ENCODE measurements at regions not wholly inside any gene's neighbourhood (a gene's known extent, or its start where the extent isn't known, plus 50 kb on each side); places are given as distances from the start of the nearest gene placed in this dataset.

DNA sequence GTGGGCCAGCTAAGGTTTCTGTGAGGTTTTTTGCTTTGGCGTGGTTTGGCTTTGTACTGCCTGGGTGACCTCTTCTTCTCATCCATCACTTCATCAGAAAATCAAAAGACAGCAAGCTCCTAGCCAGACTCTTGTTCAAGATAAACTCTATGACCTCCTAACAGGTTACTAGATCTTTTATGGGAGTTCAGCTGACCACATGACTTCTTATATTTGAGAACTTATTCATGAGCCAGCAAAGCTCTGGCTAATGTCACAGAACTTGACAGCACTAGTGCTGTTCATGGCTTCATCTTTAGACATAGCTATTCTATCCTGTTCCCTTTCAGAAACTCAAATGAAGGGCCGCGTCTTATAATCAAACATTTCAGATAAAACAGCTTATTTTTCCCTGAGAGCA lies 527.1 kb upstream of the GOLIM4 start:
- Mint-ChIP-seq H3K36me3 (ENCODE audit: low read depth) (no peaks in the 10 kb centered on the region), H3K27ac (no peak overlapping the region), H3K9me3 (no peaks in the 10 kb centered on the region), H3K27me3 (no peaks in the 10 kb centered on the region), H3K4me1 (ENCODE audit: low read depth) (no peaks in the 10 kb centered on the region), H3K4me3 (no peak overlapping the region)
- DNase-seq: no peak

DNA sequence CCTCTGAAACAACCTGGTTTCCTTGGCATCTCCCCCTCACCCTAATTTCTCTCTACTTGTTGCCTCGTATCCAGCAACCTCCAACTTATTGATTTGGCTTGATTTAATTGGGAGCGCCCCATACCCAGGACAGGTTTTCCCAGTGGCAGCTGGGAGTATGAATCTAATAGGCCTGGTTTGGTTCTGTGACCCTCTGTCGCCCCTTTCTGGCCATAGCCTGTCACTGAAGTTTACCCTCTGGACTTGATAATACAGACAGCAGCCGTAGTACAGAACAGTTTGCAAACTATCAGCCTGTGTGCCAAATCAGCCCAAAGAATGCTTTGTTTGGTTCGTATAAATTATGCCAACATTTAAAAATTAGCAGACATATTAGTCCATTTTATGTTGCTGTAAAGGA lies 525.1 kb upstream of the GOLIM4 start:
- Mint-ChIP-seq H3K27me3 (no peaks in the 10 kb centered on the region), H3K9me3 (no peaks in the 10 kb centered on the region), H3K27ac (no peak overlapping the region), H3K4me1 (ENCODE audit: low read depth) (no peaks in the 10 kb centered on the region), H3K36me3 (ENCODE audit: low read depth) (no peaks in the 10 kb centered on the region), H3K4me3 (no peak overlapping the region)
- no peak for DNase-seq

- DNase-seq: no peak
- Mint-ChIP-seq H3K27ac (no peak overlapping the region), H3K27me3 (no peaks in the 10 kb centered on the region), H3K4me3 (no peak overlapping the region), H3K9me3 (no peaks in the 10 kb centered on the region), H3K36me3 (ENCODE audit: low read depth) (no peaks in the 10 kb centered on the region), H3K4me1 (ENCODE audit: low read depth) (no peaks in the 10 kb centered on the region)
Measured at GRCh38 chr3:168618827-168619470, 523.2 kb upstream of the GOLIM4 start.

GRCh38 chr3:168617658-168618057 lies 521.9 kb upstream of the GOLIM4 start:
- Mint-ChIP-seq H3K9me3 (no peaks in the 10 kb centered on the region), H3K36me3 (ENCODE audit: low read depth) (no peaks in the 10 kb centered on the region), H3K27ac (no peak overlapping the region), H3K4me3 (no peak overlapping the region), H3K4me1 (ENCODE audit: low read depth) (no peaks in the 10 kb centered on the region), H3K27me3 (no peaks in the 10 kb centered on the region)
- DNase-seq: no peak

GRCh38 chr3:168616915-168617314 lies 521.2 kb upstream of the GOLIM4 start:
- Mint-ChIP-seq H3K27me3 (no peaks in the 10 kb centered on the region), H3K4me1 (ENCODE audit: low read depth) (no peaks in the 10 kb centered on the region), H3K9me3 (no peaks in the 10 kb centered on the region), H3K27ac (no peak overlapping the region), H3K4me3 (no peak overlapping the region), H3K36me3 (ENCODE audit: low read depth) (no peaks in the 10 kb centered on the region)
- DNase-seq: no peak

- H3K4me1 Mint-ChIP-seq (ENCODE audit: low read depth): no peaks in the 10 kb centered on the region
- H3K27me3 Mint-ChIP-seq: no peaks in the 10 kb centered on the region
- no peak for DNase-seq
- no peaks in the 10 kb centered on the region for H3K9me3 Mint-ChIP-seq
- H3K27ac Mint-ChIP-seq: no peak overlapping the region
- no peak overlapping the region for H3K4me3 Mint-ChIP-seq
- H3K36me3 Mint-ChIP-seq (ENCODE audit: low read depth): no peaks in the 10 kb centered on the region
Measured at GRCh38 chr3:168615493-168616020, 519.8 kb upstream of the GOLIM4 start.

DNA sequence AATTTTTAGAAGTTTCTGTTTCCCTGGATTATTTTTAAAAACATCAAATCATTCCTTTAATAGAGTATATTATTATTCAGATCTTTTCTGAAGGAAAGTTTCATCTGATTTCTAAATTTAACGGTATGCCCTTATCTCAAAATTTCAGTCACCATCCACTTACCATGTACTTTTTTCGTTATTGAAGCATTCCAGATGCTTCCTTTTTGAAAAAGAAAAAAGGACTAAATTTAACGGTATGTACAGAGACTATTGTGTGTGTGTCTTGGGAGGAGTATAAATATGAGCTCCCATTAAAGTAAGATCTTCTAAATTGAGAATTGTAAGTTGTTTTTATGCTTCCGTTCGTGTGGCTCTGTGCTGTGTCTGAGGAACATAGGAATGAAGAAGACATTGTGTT lies 517.4 kb upstream of the GOLIM4 start:
- Mint-ChIP-seq H3K4me1 (ENCODE audit: low read depth) (no peaks in the 10 kb centered on the region), H3K36me3 (ENCODE audit: low read depth) (no peaks in the 10 kb centered on the region), H3K4me3 (no peak overlapping the region), H3K27me3 (no peaks in the 10 kb centered on the region), H3K9me3 (peaks cover 2% of the 10 kb centered on the region), H3K27ac (no peak overlapping the region)
- DNase-seq: no peak

DNA sequence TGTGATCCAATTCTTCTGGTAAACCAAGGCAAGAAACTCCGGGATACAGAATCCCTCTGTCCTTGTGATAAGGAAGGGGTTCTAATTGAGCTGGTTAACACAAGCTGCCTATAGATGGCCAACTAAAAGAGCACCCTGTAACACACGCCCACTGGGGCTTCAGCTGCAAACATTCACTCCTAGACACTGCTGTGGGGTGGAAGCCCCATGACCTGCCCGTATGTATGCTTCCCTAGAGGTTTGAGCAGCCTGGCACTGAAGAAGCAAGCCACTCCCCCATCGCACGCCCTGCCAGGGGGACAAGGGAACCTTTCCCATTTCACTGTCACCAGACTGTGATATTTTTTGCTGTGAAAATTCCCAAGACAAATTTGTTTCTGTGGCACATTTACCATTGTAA lies 516.9 kb upstream of the GOLIM4 start:
- Mint-ChIP-seq H3K27ac (no peak overlapping the region), H3K9me3 (peaks cover 2% of the 10 kb centered on the region), H3K4me3 (no peak overlapping the region), H3K4me1 (ENCODE audit: low read depth) (no peaks in the 10 kb centered on the region), H3K36me3 (ENCODE audit: low read depth) (no peaks in the 10 kb centered on the region), H3K27me3 (no peaks in the 10 kb centered on the region)
- no peak for DNase-seq

DNA sequence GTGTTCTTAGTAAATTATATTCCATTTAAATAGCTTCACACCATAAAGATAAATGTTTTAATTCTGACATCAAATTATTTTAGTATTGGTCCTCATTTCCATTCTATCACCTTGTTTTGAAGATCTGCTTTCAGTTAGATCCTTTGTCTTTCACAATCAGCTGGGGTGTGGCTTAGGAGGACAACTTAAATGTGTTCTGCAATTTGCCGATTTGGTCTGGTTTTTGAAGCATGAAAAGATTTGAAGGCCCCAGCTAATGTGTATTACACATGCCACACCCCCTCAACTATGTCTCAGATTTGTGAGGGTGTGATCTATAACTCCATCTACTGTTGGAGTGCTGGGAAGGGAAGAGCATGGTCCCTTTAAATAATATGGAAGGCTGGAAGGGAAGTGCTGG lies 516.1 kb upstream of the GOLIM4 start:
- Mint-ChIP-seq H3K27ac (no peak overlapping the region), H3K9me3 (peaks cover 2% of the 10 kb centered on the region), H3K36me3 (ENCODE audit: low read depth) (no peaks in the 10 kb centered on the region), H3K4me3 (no peak overlapping the region), H3K4me1 (ENCODE audit: low read depth) (no peaks in the 10 kb centered on the region), H3K27me3 (no peaks in the 10 kb centered on the region)
- no peak for DNase-seq

DNA sequence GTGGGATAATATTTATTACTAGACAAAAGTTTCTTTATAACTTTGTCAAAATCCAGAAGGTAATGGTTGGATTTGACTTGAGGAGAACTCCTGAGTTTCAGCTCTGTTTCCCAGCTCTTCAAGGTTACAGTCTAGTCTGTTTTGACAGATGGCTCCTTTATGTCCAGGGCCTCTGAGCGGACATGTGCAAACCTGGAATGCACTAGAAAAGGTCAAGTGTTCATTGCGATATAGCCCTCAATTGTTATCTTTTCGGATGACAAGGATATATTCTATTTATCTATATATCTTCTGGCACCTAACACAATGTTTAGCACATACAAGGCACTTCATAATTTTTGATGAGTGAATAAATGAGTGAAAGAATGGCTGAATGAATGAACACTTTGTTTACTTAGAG lies 513.2 kb upstream of the GOLIM4 start:
- Mint-ChIP-seq H3K27ac (no peak overlapping the region), H3K4me3 (no peak overlapping the region), H3K36me3 (ENCODE audit: low read depth) (no peaks in the 10 kb centered on the region)

DNA sequence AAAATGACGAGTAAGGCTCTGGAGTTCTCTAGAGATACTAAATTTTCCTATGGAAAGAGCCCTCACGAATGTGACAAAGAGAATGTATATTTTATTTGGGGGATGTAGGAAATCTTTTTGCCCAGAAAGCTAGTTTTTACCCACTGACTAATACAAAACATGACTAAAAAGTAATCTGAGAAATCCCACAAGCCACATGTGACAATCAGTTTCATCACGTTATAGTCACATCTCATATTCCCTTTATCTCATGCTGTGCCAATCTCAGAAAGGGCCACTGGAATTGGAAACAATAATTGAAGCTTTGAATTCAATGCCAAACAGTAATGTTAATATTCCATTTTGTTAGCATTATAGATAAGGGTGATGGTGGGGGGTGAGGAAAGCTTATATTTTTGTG lies 509.0 kb upstream of the GOLIM4 start:
- H3K36me3 Mint-ChIP-seq (ENCODE audit: low read depth): no peaks in the 10 kb centered on the region
- no peak overlapping the region for H3K4me3 Mint-ChIP-seq
- H3K4me1 Mint-ChIP-seq (ENCODE audit: low read depth): no peaks in the 10 kb centered on the region
- H3K27ac Mint-ChIP-seq: no peak overlapping the region
- DNase-seq: no peak
- no peaks in the 10 kb centered on the region for H3K27me3 Mint-ChIP-seq
- H3K9me3 Mint-ChIP-seq: peaks cover 2% of the 10 kb centered on the region

More for the DNA sequence above, 513.2 kb upstream of the GOLIM4 start:
- DNase-seq: no peak
- Mint-ChIP-seq H3K4me1 (ENCODE audit: low read depth) (no peaks in the 10 kb centered on the region), H3K27me3 (no peaks in the 10 kb centered on the region), H3K9me3 (peaks cover 2% of the 10 kb centered on the region)

GRCh38 chr3:168598250-168598649 lies 502.5 kb upstream of the GOLIM4 start:
- no peaks in the 10 kb centered on the region for H3K4me1 Mint-ChIP-seq (ENCODE audit: low read depth)
- no peak overlapping the region for H3K4me3 Mint-ChIP-seq
- H3K27ac Mint-ChIP-seq: no peak overlapping the region
- H3K27me3 Mint-ChIP-seq: no peaks in the 10 kb centered on the region
- H3K9me3 Mint-ChIP-seq: no peaks in the 10 kb centered on the region
- H3K36me3 Mint-ChIP-seq (ENCODE audit: low read depth): no peaks in the 10 kb centered on the region
- no peak for DNase-seq

DNA sequence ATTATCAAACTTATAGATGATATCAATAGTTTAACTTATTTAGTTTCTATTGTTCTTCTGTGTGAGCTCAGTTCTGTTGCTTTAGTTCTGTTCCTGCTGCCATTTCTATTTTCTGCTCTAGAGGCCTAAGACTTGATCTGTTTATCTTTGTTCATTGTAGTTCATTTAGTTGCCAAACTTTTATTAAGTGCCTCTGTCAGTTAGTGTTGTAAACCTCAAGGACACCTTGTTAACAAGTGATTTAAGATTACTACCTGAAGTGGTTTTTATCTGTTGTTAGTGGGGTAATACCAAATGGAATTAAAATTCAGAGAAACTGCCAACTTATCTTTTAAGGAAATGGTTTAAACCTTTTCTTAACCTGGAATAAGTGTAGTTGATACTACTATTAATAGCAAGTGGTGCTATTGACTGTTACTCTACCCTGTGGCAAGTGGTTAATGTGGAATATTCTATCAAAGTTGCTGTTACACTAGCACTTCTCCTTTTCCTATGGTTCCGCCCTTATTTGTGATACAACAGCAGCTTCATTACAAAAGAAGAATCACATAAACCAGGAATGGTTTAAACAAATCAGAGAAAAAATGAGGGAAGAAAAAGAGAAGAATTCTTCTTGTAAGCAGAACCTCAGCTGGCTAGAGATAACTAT lies 500.6 kb upstream of the GOLIM4 start:
- Mint-ChIP-seq H3K9me3 (no peaks in the 10 kb centered on the region), H3K27me3 (no peaks in the 10 kb centered on the region), H3K36me3 (ENCODE audit: low read depth) (no peaks in the 10 kb centered on the region), H3K4me3 (no peak overlapping the region), H3K4me1 (ENCODE audit: low read depth) (no peaks in the 10 kb centered on the region), H3K27ac (no peak overlapping the region)
- DNase-seq: no peak

GRCh38 chr3:168591587-168591986 lies 495.9 kb upstream of the GOLIM4 start:
- no peak overlapping the region for H3K27ac Mint-ChIP-seq
- no peaks in the 10 kb centered on the region for H3K9me3 Mint-ChIP-seq
- H3K4me3 Mint-ChIP-seq: no peak overlapping the region
- DNase-seq: no peak
- no peaks in the 10 kb centered on the region for H3K4me1 Mint-ChIP-seq (ENCODE audit: low read depth)
- H3K36me3 Mint-ChIP-seq (ENCODE audit: low read depth): no peaks in the 10 kb centered on the region
- no peaks in the 10 kb centered on the region for H3K27me3 Mint-ChIP-seq

DNA sequence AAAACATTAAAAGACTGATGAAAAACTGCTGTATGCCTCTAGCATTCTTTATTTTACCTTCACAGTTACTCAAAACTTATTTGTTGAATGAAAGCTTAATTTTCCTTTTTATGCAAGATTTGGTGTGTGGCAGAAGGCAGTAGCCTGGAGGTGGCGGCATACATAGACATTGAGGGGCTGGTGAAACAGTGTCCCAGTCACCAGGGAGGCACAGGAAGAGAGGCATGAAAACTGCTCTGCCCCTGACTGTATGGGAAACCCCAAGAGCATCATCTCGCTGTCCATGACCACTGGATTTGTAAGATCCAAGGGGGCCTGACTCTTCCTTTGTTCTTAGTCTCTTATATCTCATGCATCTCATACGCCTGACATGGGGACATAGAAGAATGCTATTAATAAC lies 493.7 kb upstream of the GOLIM4 start:
- Mint-ChIP-seq H3K27ac (no peak overlapping the region), H3K9me3 (no peaks in the 10 kb centered on the region), H3K36me3 (ENCODE audit: low read depth) (no peaks in the 10 kb centered on the region), H3K4me1 (ENCODE audit: low read depth) (no peaks in the 10 kb centered on the region), H3K27me3 (no peaks in the 10 kb centered on the region), H3K4me3 (no peak overlapping the region)
- DNase-seq: no peak
